Smooth muscle cell of the brain vasculature (primary cell): ENCODE measurements at regions not wholly inside any gene's neighbourhood (a gene's known extent, or its start where the extent isn't known, plus 50 kb on each side); places are given as distances from the start of the nearest gene placed in this dataset.
"Not testable (repeated sequence)": the region's sequence is repeated elsewhere in the genome, so short reads cannot be mapped to it uniquely, and the experiment has no call there.

Experiments
- DNase-seq: peaks from one replicate; pipeline ENCODE4 v3.0.0-alpha.2; 2012; ENCODE audit warnings: low read depth, low spot score

GRCh38 chr12:93204896-93205295 is 172.8 kb upstream of the NUDT4 start:
- DNase-seq, result no peak

- DNase-seq, result no peak
Measured at GRCh38 chr12:93205361-93205760, 172.4 kb upstream of the NUDT4 start.

DNA sequence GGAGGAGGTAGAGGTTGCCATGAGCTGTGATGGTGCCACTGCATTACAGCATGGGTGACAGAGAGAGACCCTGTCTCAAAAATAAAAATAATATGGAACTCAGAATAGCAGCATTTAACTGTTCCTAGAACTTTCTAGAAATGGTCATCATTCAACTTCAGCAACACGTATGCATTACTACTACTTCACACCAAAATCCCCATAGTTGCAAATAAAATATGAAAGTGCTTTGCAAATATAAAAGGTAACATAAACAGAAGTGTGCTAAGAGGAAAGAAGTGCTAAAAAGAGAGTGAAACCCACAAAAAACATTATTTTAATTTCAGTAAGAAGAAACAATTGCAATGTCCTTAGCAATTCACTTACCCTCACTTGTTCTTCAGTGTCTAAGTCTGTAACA is 169.7 kb upstream of the NUDT4 start:
- no peak for DNase-seq

DNA sequence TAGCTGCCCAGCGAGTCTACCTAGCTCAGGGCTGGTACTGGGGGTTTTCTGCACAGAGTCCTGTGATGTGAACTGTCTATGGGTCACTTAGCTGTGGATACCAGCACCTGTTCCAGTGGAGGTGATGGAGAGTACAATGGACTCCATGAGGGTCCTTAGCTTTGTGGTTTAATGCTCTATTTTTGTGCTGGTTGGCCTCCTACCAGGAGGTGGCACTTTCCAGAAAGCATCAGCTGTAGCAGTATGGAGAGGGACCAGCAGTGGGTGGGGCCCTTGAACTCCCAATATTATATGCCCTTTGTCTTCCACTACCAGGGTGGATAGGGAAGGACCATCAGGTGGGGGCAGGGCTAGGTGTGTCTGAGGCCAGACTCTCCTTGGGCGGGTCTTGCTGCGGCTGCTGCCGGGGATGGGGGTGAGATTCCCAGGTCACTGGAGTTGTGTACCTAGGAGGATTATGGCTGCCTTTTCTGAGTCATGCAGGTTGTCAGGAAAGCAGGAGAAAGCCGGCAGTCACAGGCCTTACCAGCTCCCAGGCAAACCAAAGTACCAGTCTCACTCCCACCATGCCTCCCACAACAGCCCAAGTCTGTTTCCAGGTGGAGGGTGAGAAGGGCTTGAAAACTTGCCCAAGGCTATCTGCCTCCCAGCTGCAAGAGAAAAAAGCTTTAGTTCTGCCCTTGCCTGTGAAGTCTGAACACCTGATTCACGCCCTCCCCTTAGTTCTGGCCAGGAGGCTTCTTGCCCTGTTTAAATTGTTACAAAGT is 163.0 kb upstream of the NUDT4 start:
- no peak for DNase-seq

- DNase-seq, result no peak
Measured at GRCh38 chr12:93215290-93215678, 162.4 kb upstream of the NUDT4 start.

GRCh38 chr12:93219947-93220346 is 157.8 kb upstream of the NUDT4 start:
- DNase-seq, result no peak

DNA sequence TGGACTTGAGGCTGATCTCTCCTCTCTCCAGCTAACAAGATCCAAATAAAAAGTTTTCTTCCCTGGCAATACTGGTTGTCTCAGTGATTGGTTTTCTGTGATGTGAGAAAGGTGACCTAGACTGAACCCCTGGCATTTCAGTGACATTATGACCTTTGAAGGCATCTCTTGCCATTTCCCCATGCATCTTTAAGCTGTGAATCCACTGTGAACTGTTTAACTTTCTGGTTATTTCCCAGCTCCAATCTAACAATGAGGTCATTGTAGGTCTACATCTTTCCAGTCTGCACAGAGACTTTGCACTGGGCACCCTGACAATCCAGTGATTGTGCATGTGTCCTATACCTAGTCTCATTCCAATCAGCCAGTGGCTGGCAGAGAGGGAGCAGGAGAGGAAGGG is 155.9 kb upstream of the NUDT4 start:
- DNase-seq, result no peak

DNA sequence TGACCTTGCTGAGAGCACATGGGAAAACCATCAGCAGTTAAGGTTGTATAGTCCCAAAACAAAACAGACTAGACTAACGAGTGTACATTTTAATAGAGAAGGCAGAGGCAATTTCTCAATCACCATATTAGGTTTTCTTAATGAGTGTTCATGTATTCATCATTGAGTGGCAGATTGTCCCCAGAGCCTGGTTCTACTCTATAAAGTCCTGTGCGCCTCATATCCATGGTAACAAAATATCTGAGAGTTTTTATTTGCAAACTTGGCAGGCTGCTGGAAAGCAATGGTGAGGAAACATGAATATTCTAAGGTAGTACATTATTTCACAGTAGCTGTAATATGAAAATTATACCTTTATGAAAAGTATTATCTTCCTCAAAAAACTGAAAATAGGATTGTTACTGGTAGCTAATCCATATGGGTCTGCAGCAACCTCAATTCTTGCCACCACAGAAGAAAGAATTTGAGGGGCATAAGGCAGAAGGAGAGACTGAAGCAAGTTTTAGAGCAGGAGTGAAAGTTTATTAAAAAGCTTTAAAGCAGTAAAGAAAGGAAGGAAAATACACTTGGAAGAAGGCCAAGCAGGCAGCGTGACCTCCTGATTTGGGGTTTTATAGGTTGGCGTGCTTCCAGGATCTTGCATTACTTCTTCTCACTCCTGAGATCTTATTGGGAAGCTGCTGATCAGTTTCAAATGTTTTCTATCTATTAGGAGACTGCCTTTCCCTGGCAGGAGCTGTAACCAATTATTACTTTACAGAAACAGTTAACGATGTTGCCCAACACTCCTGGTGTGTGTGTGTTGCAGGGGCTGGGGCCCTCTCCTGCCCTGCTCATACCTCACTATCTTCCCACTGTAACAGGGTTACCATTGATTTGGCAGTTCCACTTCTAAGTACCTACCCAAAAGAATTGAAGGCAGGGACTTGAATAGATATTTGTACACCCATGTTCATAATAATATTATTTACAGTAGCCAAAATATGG is 154.0 kb upstream of the NUDT4 start:
- DNase-seq, result no peak

GRCh38 chr12:93225094-93225493 is 152.6 kb upstream of the NUDT4 start:
- DNase-seq, result no peak

DNA sequence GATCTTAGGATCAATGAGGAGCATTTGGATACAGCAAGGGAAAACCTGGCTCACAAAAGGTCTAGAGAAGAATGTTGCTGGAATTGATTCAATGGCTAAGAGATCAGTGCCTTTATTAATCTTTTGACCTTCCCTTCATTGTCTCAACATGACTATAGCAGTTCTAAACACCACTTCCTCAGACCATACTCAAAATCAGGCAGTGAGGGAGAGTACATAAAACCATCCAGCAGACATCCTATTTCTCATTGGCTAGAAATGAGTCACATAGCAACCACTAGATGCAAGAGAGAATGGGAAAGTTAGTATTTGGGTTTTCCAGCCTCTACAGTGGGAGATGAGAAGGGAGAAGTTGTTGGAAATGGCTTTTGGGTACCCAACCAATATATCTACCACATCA is 151.4 kb upstream of the NUDT4 start:
- DNase-seq, result no peak

DNA sequence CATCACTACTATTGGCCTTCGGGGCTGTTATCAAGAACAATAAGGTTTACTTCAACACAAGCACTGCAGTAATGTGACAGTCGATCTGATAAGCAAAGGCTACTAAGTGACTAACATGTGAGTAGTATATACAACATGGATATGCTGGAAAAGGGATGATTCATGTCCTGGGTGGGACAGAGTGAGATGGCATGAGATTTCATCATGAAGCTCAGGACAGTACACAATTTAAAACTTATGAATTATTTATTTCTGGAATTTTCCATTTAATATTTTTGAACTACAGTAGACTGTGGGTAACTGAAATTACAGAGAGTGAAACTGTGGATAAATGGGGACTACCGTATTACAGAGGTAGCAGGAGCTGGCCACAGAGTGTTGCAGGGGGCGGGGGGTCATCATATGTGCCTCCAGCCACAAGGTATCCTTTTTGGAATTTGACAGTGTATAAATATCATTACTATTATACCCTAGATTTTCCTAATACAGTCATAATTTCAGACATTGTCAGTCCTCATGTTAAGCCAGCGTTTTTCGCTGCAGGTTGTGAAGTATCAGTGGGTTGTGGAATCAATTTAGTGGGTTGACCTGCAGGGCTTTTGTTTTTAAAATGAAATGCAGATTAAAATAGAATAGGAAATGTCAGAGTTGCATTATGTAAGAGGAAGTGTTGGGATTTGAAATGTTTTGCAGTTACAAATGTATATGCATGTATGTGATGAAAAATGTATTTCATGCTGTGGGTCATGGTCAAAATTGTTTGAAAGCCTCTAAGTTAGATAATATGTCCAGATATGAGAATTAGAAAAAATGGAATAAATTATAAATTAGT is 148.0 kb upstream of the NUDT4 start:
- DNase-seq, result no peak

DNA sequence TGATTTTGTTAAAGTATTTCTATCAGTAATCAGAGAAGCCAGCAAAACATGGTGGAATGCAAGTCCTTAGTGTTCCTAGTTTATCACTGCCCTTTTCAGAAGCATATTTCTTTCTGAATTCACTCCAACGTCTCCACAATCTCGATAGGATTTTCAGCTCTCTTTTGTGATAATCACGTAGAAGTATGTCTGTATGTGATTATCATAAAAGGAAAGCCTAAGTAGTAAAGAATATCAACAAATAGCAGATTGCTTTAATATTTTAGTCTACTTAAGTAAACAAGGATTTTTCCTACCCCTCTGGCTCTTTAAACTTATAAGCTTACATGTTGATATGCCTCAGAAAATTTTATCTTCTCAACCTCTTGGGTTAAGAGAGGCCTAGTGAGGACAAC is 147.4 kb upstream of the NUDT4 start:
- no peak for DNase-seq

- no peak for DNase-seq
Measured at GRCh38 chr12:93231938-93232337, 145.8 kb upstream of the NUDT4 start.

DNA sequence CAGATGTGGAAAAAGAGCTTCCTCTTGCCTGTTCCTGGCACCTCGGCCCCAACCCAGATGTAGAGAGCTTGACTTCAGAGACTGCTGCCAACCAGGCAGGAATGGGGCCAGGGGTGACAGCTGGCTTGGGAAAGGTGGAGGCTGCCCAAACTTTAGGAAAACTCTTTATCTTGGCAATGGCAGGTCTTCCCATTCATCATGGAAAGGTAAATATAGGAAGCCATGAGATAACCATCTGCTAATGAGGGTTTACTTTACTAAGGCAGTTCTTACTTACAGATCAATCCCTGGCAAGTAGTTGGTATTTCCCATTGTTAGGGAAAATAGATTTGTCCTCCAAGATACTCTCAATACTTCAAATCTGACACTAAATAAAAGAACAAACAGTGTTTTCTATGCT is 143.1 kb upstream of the NUDT4 start:
- no peak for DNase-seq

GRCh38 chr12:93235881-93236280 is 141.8 kb upstream of the NUDT4 start:
- DNase-seq, result no peak

- DNase-seq, result no peak
Measured at GRCh38 chr12:93237235-93237915, 140.3 kb upstream of the NUDT4 start.

- not testable (repeated sequence) for DNase-seq
Measured at GRCh38 chr12:93238512-93239262, 139.0 kb upstream of the NUDT4 start.

DNA sequence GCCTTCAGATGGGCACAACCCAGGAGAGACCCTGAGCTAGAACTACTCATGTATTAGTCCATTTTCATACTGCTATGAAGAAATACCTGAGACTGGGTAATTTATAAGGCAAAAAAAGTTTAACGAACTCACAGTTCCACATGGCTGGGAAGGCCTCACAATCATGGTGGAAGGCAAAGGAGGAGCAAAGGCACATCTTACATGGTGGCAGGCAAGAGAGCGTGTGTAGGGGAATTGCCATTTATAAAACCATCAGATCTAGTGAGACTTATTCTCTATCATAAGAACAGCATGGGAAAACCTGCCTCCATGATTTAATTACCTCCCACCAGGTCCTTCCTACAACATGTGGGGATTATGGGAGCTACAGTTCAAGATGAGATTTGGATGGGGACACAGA is 137.9 kb upstream of the NUDT4 start:
- not testable (repeated sequence) for DNase-seq

DNA sequence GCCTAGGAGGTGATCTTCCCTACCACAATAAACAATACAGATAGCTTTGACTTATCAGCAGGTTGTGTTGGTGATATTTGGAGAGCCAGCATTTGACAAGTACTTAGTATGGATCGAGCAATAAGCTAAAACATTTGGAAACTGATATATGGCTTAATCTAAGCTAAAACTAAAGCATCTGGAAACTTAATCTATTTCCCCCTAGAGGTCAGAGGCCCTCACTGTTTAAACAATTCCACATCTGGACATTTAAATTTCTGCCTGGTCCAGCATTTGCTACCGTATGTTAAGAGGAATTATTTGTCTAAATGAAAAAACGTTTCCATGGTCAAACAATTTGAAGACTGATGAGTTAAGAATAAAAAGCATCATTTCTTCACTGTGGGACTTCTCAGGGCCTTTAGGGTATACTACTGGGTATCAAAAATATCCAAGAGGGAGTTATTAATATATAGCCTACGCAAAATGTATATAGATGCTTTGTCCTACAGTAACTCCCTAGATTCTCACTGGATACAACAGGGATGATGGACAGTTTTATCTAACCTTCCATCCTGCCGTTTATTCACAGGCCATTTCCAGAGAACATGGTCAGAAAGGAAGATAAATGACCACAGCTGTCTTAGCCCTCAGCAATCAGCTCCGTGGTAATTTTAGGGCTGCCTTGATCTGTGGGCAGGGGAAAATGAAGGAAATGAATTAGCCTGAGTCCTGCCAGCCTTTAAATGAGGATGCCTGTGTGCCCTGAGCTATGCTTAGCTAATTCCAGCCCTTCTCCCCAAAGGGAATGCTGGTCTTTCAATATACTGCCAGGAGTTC is 135.4 kb upstream of the NUDT4 start:
- no peak for DNase-seq

- no peak for DNase-seq
Measured at GRCh38 chr12:93243382-93243688, 134.4 kb upstream of the NUDT4 start.
